ENCODE measurements at regions not wholly inside any gene's neighbourhood (a gene's known extent, or its start where the extent isn't known, plus 50 kb on each side); places are given as distances from the start of the nearest gene placed in this dataset.

GRCh38 chr16:6247775-6248174 lies 1084.9 kb upstream of the RBFOX1 start:
- Histone ChIP-seq H4K20me1 (replicated peaks; ENCODE audit: control insufficient read depth, extremely low read depth, insufficient read depth, low read length) (no peaks in the 10 kb centered on the region), H3K27ac (ENCODE audit: insufficient read depth, low read depth, low read length) (no peak overlapping the region), H3K9me1 (replicated peaks; ENCODE audit: control insufficient read depth, extremely low read depth, insufficient read depth, low read length) (no peaks in the 10 kb centered on the region), H3K4me3 (replicated peaks in 1 of 3; ENCODE audit: insufficient read depth in 1 of 3, low read depth in 1 of 3, low read length in 3 of 3) (no peak overlapping the region), H3K79me2 (ENCODE audit: control insufficient read depth, insufficient read depth, low read length) (no peaks in the 10 kb centered on the region), H3K9ac (replicated peaks; ENCODE audit: extremely low read depth, insufficient read depth, low read length) (no peak overlapping the region), H3K27me3 (ENCODE audit: control insufficient read depth in 2 of 2, insufficient read depth in 2 of 2, low read length in 2 of 2) (no peaks in the 10 kb centered on the region), H3K4me1 (ENCODE audit: control insufficient read depth, extremely low read depth, insufficient read depth, low read length) (no peaks in the 10 kb centered on the region), H3K36me3 (ENCODE audit: control insufficient read depth in 2 of 2, extremely low read depth in 1 of 2, insufficient read depth in 2 of 2, low read length in 2 of 2) (no peaks in the 10 kb centered on the region), H3K4me2 (ENCODE audit: insufficient read depth, low read length) (no peak overlapping the region), H2AFZ (ENCODE audit: low read depth, low read length) (no peak overlapping the region), H3K9me3 (replicated peaks; ENCODE audit: control insufficient read depth, insufficient read depth, low read length) (peaks cover 4% of the 10 kb centered on the region)
- DNase-seq (ENCODE audit: low read depth, low spot score) (no peak), FAIRE-seq (no peak)
- dilution Hi-C loops (cut with MboI; ENCODE audit: extremely low pct_ligation_motif_present, low sequenced_read_pairs): no loop called here
- no TSS peak for BruUV-seq (replicated peaks)
- intact Hi-C loops (cut with micrococcal nuclease): no loop called here
- TF ChIP-seq POLR2A (IDR thresholded peaks at IDR 0.05; ENCODE audit: low read depth, low read length) (no peak), EZH2 (IDR thresholded peaks at IDR 0.05; ENCODE audit: borderline replicate concordance, low read depth, low read length, severe bottlenecking) (no peak)
- CTCF ChIA-PET: no interaction called here
- POLR2A ChIA-PET: no interaction called here

DNA sequence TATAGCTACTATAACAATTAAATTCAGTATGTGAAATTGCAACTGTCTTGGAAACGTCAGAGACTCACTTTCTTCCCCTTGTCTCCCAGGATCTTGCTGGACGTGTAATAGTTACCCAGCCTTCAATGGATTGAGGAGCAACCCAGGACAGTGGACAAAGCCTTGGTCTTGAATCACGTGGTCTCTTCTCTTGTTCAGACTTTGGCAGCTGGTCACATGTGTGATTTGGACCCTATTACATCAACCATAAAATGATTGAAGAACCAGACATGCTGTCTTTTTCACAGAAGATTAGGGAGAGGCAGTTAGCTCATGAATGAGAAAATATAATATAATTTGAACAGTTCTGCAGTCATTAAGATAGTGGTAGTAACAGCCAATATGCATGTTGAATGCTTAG lies 1085.5 kb upstream of the RBFOX1 start:
- Histone ChIP-seq H3K4me1 (ENCODE audit: control insufficient read depth, extremely low read depth, insufficient read depth, low read length) (no peaks in the 10 kb centered on the region), H3K36me3 (ENCODE audit: control insufficient read depth in 2 of 2, extremely low read depth in 1 of 2, insufficient read depth in 2 of 2, low read length in 2 of 2) (no peaks in the 10 kb centered on the region), H4K20me1 (replicated peaks; ENCODE audit: control insufficient read depth, extremely low read depth, insufficient read depth, low read length) (no peaks in the 10 kb centered on the region), H2AFZ (ENCODE audit: low read depth, low read length) (no peak overlapping the region), H3K4me2 (ENCODE audit: insufficient read depth, low read length) (no peak overlapping the region), H3K27me3 (ENCODE audit: control insufficient read depth in 2 of 2, insufficient read depth in 2 of 2, low read length in 2 of 2) (no peaks in the 10 kb centered on the region), H3K9ac (replicated peaks; ENCODE audit: extremely low read depth, insufficient read depth, low read length) (no peak overlapping the region), H3K9me3 (replicated peaks; ENCODE audit: control insufficient read depth, insufficient read depth, low read length) (peaks cover 4% of the 10 kb centered on the region), H3K4me3 (replicated peaks in 1 of 3; ENCODE audit: insufficient read depth in 1 of 3, low read depth in 1 of 3, low read length in 3 of 3) (no peak overlapping the region), H3K9me1 (replicated peaks; ENCODE audit: control insufficient read depth, extremely low read depth, insufficient read depth, low read length) (no peaks in the 10 kb centered on the region), H3K79me2 (ENCODE audit: control insufficient read depth, insufficient read depth, low read length) (no peaks in the 10 kb centered on the region), H3K27ac (ENCODE audit: insufficient read depth, low read depth, low read length) (no peak overlapping the region)
- dilution Hi-C loops (cut with MboI; ENCODE audit: extremely low pct_ligation_motif_present, low sequenced_read_pairs): no loop called here
- no peak for TF ChIP-seq GATA2 (IDR thresholded peaks at IDR 0.05; ENCODE audit: insufficient read depth, insufficient read length, low read depth, low read length)
- TF ChIP-seq POLR2A (IDR thresholded peaks at IDR 0.05; ENCODE audit: low read depth, low read length): no peak
- no peak for TF ChIP-seq EZH2 (IDR thresholded peaks at IDR 0.05; ENCODE audit: borderline replicate concordance, low read depth, low read length, severe bottlenecking)
- no peak for TF ChIP-seq POLR2AphosphoS5 (IDR thresholded peaks at IDR 0.05; ENCODE audit: insufficient read depth, low read depth, low read length)
- TF ChIP-seq FOS (IDR thresholded peaks at IDR 0.05; ENCODE audit: borderline replicate concordance, insufficient read depth, low read length): no peak
- no peak for TF ChIP-seq MYC (IDR thresholded peaks at IDR 0.05; ENCODE audit: low read depth, low read length)
- TF ChIP-seq JUN (IDR thresholded peaks at IDR 0.05; ENCODE audit: borderline replicate concordance, insufficient read depth, insufficient read length, low read depth): no peak
- TF ChIP-seq CTCF (IDR thresholded peaks at IDR 0.05; ENCODE audit: extremely low read depth in 1 of 2, insufficient read depth in 1 of 2, low read depth in 1 of 2, low read length in 2 of 2): no peak
- TF ChIP-seq MAX (IDR thresholded peaks at IDR 0.05; ENCODE audit: insufficient read depth, insufficient read length): no peak
- FAIRE-seq: no peak
- POLR2A ChIA-PET: no interaction called here
- DNase-seq (ENCODE audit: low read depth, low spot score): no peak
- CTCF ChIA-PET: no interaction called here
- BruUV-seq (replicated peaks): no TSS peak
- intact Hi-C loops (cut with micrococcal nuclease): no loop called here
